ENCODE measurements at regions not wholly inside any gene's neighbourhood (a gene's known extent, or its start where the extent isn't known, plus 50 kb on each side); places are given as distances from the start of the nearest gene placed in this dataset.
"Not testable (repeated sequence)": the region's sequence is repeated elsewhere in the genome, so short reads cannot be mapped to it uniquely, and the experiment has no call there.

GRCh38 chr18:1480309-1480708 is 575.6 kb downstream of the ADCYAP1 start:
- no peak for DNase-seq (ENCODE audit: low spot score)
- FAIRE-seq = no peak

- no peak for DNase-seq (ENCODE audit: low spot score)
- no peak for FAIRE-seq
Observed at GRCh38 chr18:1481577-1481976, 576.9 kb downstream of the ADCYAP1 start.

GRCh38 chr18:1483385-1483784 is 578.7 kb downstream of the ADCYAP1 start:
- DNase-seq (ENCODE audit: low spot score) (no peak), FAIRE-seq (no peak)

- FAIRE-seq (no peak), DNase-seq (ENCODE audit: low spot score) (no peak)
Observed at GRCh38 chr18:1487457-1487856, 582.8 kb downstream of the ADCYAP1 start.

GRCh38 chr18:1488394-1488793 is 583.7 kb downstream of the ADCYAP1 start:
- FAIRE-seq = no peak

GRCh38 chr18:1488957-1489356 is 584.3 kb downstream of the ADCYAP1 start:
- FAIRE-seq (no peak), DNase-seq (ENCODE audit: low spot score) (no peak)

More at GRCh38 chr18:1488394-1488793, 583.7 kb downstream of the ADCYAP1 start:
- DNase-seq (ENCODE audit: low spot score) = no peak

GRCh38 chr18:1495387-1495786 is 590.7 kb downstream of the ADCYAP1 start:
- no peak for DNase-seq (ENCODE audit: low spot score)
- FAIRE-seq = no peak

GRCh38 chr18:1496096-1496495 is 591.4 kb downstream of the ADCYAP1 start:
- FAIRE-seq = no peak
- DNase-seq (ENCODE audit: low spot score) = no peak

GRCh38 chr18:1498216-1498615 is 593.5 kb downstream of the ADCYAP1 start:
- no peak for DNase-seq (ENCODE audit: low spot score)
- no peak for FAIRE-seq

- no peak for DNase-seq (ENCODE audit: low spot score)
- no peak for FAIRE-seq
Observed at GRCh38 chr18:1499265-1499664, 594.6 kb downstream of the ADCYAP1 start.

GRCh38 chr18:1503847-1504246 is 599.2 kb downstream of the ADCYAP1 start:
- no peak for DNase-seq (ENCODE audit: low spot score)
- FAIRE-seq = no peak

- FAIRE-seq (no peak), DNase-seq (ENCODE audit: low spot score) (no peak)
Observed at GRCh38 chr18:1505856-1506255, 601.2 kb downstream of the ADCYAP1 start.

- FAIRE-seq (no peak), DNase-seq (ENCODE audit: low spot score) (no peak)
Observed at GRCh38 chr18:1510542-1511179, 606.0 kb downstream of the ADCYAP1 start.

- DNase-seq (ENCODE audit: low spot score) = no peak
- FAIRE-seq = no peak
Observed at GRCh38 chr18:1511619-1512311, 607.1 kb downstream of the ADCYAP1 start.

GRCh38 chr18:1513519-1513918 is 608.8 kb downstream of the ADCYAP1 start:
- no peak for FAIRE-seq
- DNase-seq (ENCODE audit: low spot score) = peak; percentile 24

- FAIRE-seq; DNase-seq (ENCODE audit: low spot score): not testable (repeated sequence)
Observed at GRCh38 chr18:1521588-1522248, 617.0 kb downstream of the ADCYAP1 start.

- no peak for FAIRE-seq
- no peak for DNase-seq (ENCODE audit: low spot score)
Observed at GRCh38 chr18:1522249-1522615, 617.6 kb downstream of the ADCYAP1 start.

GRCh38 chr18:1526991-1527390 is 622.3 kb downstream of the ADCYAP1 start:
- no peak for DNase-seq (ENCODE audit: low spot score)
- no peak for FAIRE-seq

- no peak for FAIRE-seq
- DNase-seq (ENCODE audit: low spot score) = no peak
Observed at GRCh38 chr18:1527805-1528204, 623.1 kb downstream of the ADCYAP1 start.

GRCh38 chr18:1528447-1528846 is 623.8 kb downstream of the ADCYAP1 start:
- DNase-seq (ENCODE audit: low spot score) (no peak), FAIRE-seq (no peak)

- no peak for DNase-seq (ENCODE audit: low spot score)
- no peak for FAIRE-seq
Observed at GRCh38 chr18:1528964-1529509, 624.4 kb downstream of the ADCYAP1 start.

- DNase-seq (ENCODE audit: low spot score) (no peak), FAIRE-seq (no peak)
Observed at GRCh38 chr18:1530650-1531049, 626.0 kb downstream of the ADCYAP1 start.

Data from RCC 7860 (cell line).